Fibroblast of skin of right quadriceps (primary cell): ENCODE measurements at regions not wholly inside any gene's neighbourhood (a gene's known extent, or its start where the extent isn't known, plus 50 kb on each side); places are given as distances from the start of the nearest gene placed in this dataset.
A peak's percentile ranks its signal among the peaks of the same experiment; 100 is the strongest.

Source experiments
- DNase-seq: peaks from one replicate; pipeline ENCODE4 v3.0.0-alpha.2; 2013

- DNase-seq = no peak
Measured at GRCh38 chr2:125070726-125071505, 1045.8 kb downstream of the CNTNAP5 start.

- DNase-seq = no peak
Measured at GRCh38 chr2:125073440-125073839, 1048.4 kb downstream of the CNTNAP5 start.

- DNase-seq = no peak
Measured at GRCh38 chr2:125085904-125086303, 1060.8 kb downstream of the CNTNAP5 start.

- no peak for DNase-seq
Measured at GRCh38 chr2:125086313-125087184, 1061.5 kb downstream of the CNTNAP5 start.

GRCh38 chr2:125092276-125093009 is 1067.4 kb downstream of the CNTNAP5 start:
- no peak for DNase-seq

- no peak for DNase-seq
Measured at GRCh38 chr2:125095826-125096225, 1070.7 kb downstream of the CNTNAP5 start.

- DNase-seq = no peak
Measured at GRCh38 chr2:125106710-125107109, 1081.6 kb downstream of the CNTNAP5 start.

- DNase-seq = no peak
Measured at GRCh38 chr2:125107446-125107845, 1082.4 kb downstream of the CNTNAP5 start.

- DNase-seq = no peak
Measured at GRCh38 chr2:125108251-125108650, 1083.2 kb downstream of the CNTNAP5 start.

- no peak for DNase-seq
Measured at GRCh38 chr2:125125902-125126301, 1100.8 kb downstream of the CNTNAP5 start.

GRCh38 chr2:125160947-125161346 is 1135.9 kb downstream of the CNTNAP5 start:
- no peak for DNase-seq

GRCh38 chr2:125167152-125167551 is 1142.1 kb downstream of the CNTNAP5 start:
- peak; percentile 72 for DNase-seq

- DNase-seq = peak; percentile 91
Measured at GRCh38 chr2:125167820-125168219, 1142.7 kb downstream of the CNTNAP5 start.

GRCh38 chr2:125168442-125168841 is 1143.4 kb downstream of the CNTNAP5 start:
- peak; percentile 39 for DNase-seq

GRCh38 chr2:125169022-125169763 is 1144.1 kb downstream of the CNTNAP5 start:
- DNase-seq = peak; percentile 49

GRCh38 chr2:125169764-125170146 is 1144.7 kb downstream of the CNTNAP5 start:
- peak; percentile 3 for DNase-seq

- DNase-seq = peak; percentile 1
Measured at GRCh38 chr2:125172181-125172580, 1147.1 kb downstream of the CNTNAP5 start.

- DNase-seq = no peak
Measured at GRCh38 chr2:125175415-125175814, 1150.3 kb downstream of the CNTNAP5 start.

- no peak for DNase-seq
Measured at GRCh38 chr2:125185691-125186270, 1160.7 kb downstream of the CNTNAP5 start.

- no peak for DNase-seq
Measured at GRCh38 chr2:125207431-125207830, 1182.3 kb downstream of the CNTNAP5 start.

GRCh38 chr2:125216321-125216720 is 1191.2 kb downstream of the CNTNAP5 start:
- DNase-seq = no peak

- DNase-seq = no peak
Measured at GRCh38 chr2:125224188-125224587, 1199.1 kb downstream of the CNTNAP5 start.
